ENCODE measurements at regions not wholly inside any gene's neighbourhood (a gene's known extent, or its start where the extent isn't known, plus 50 kb on each side); places are given as distances from the start of the nearest gene placed in this dataset.

GRCh38 chr10:118444069-118444468 lies 101.9 kb upstream of the FAM204A start:
- Histone ChIP-seq H3K79me2 (ENCODE audit: insufficient read depth, low read length) (no peaks in the 10 kb centered on the region), H3K36me3 (ENCODE audit: insufficient read depth, low read length) (no peaks in the 10 kb centered on the region), H3K4me2 (ENCODE audit: insufficient read depth, low read length) (no peak overlapping the region), H3K4me1 (ENCODE audit: insufficient read depth, low read length) (no peaks in the 10 kb centered on the region), H3K4me3 (ENCODE audit: low read depth in 1 of 2, low read length in 2 of 2) (no peak overlapping the region), H3K27ac (ENCODE audit: low read length) (no peak overlapping the region), H3K9me3 (ENCODE audit: insufficient read depth, low read length, severe bottlenecking) (no peaks in the 10 kb centered on the region), H2AFZ (ENCODE audit: low read depth, low read length) (no peak overlapping the region), H3K27me3 (ENCODE audit: insufficient read depth, low read length, poor library complexity) (peaks cover 30% of the 10 kb centered on the region), H3K9ac (ENCODE audit: low read depth, low read length) (no peak overlapping the region), H4K20me1 (ENCODE audit: insufficient read depth, low read length) (no peaks in the 10 kb centered on the region)
- DNase-seq (no peak), ATAC-seq (ENCODE audit: insufficient read depth, low read depth) (no peak)
- TF ChIP-seq EZH2 (IDR thresholded peaks at IDR 0.05; ENCODE audit: borderline replicate concordance, low read depth, low read length, severe bottlenecking), result no peak
- TF ChIP-seq CTCF (IDR thresholded peaks at IDR 0.05; ENCODE audit: borderline replicate concordance, extremely low read depth, low read length, poor library complexity, severe bottlenecking), result no peak

GRCh38 chr10:118442032-118442431 lies 99.9 kb upstream of the FAM204A start:
- Histone ChIP-seq H3K27me3 (ENCODE audit: insufficient read depth, low read length, poor library complexity) (peaks cover 19% of the 10 kb centered on the region), H2AFZ (ENCODE audit: low read depth, low read length) (no peak overlapping the region), H3K27ac (ENCODE audit: low read length) (no peak overlapping the region), H3K9ac (ENCODE audit: low read depth, low read length) (no peak overlapping the region), H3K79me2 (ENCODE audit: insufficient read depth, low read length) (no peaks in the 10 kb centered on the region), H3K36me3 (ENCODE audit: insufficient read depth, low read length) (no peaks in the 10 kb centered on the region), H3K9me3 (ENCODE audit: insufficient read depth, low read length, severe bottlenecking) (no peaks in the 10 kb centered on the region), H4K20me1 (ENCODE audit: insufficient read depth, low read length) (no peaks in the 10 kb centered on the region), H3K4me1 (ENCODE audit: insufficient read depth, low read length) (no peaks in the 10 kb centered on the region), H3K4me2 (ENCODE audit: insufficient read depth, low read length) (no peak overlapping the region), H3K4me3 (ENCODE audit: low read depth in 1 of 2, low read length in 2 of 2) (no peak overlapping the region)
- DNase-seq (no peak), ATAC-seq (ENCODE audit: insufficient read depth, low read depth) (no peak)
- TF ChIP-seq CTCF (IDR thresholded peaks at IDR 0.05; ENCODE audit: borderline replicate concordance, extremely low read depth, low read length, poor library complexity, severe bottlenecking), result no peak
- no peak for TF ChIP-seq EZH2 (IDR thresholded peaks at IDR 0.05; ENCODE audit: borderline replicate concordance, low read depth, low read length, severe bottlenecking)

- DNase-seq, result no peak
- H3K4me1 ChIP-seq (ENCODE audit: insufficient read depth, low read length), result no peaks in the 10 kb centered on the region
- peaks cover 15% of the 10 kb centered on the region for H3K27me3 ChIP-seq (ENCODE audit: insufficient read depth, low read length, poor library complexity)
- no peak overlapping the region for H3K4me2 ChIP-seq (ENCODE audit: insufficient read depth, low read length)
- H3K4me3 ChIP-seq (ENCODE audit: low read depth in 1 of 2, low read length in 2 of 2), result no peak overlapping the region
- H3K9ac ChIP-seq (ENCODE audit: low read depth, low read length), result no peak overlapping the region
- no peak overlapping the region for H2AFZ ChIP-seq (ENCODE audit: low read depth, low read length)
- no peaks in the 10 kb centered on the region for H4K20me1 ChIP-seq (ENCODE audit: insufficient read depth, low read length)
- H3K79me2 ChIP-seq (ENCODE audit: insufficient read depth, low read length), result no peaks in the 10 kb centered on the region
- no peak for ATAC-seq (ENCODE audit: insufficient read depth, low read depth)
- no peak overlapping the region for H3K27ac ChIP-seq (ENCODE audit: low read length)
- no peak for TF ChIP-seq EZH2 (IDR thresholded peaks at IDR 0.05; ENCODE audit: borderline replicate concordance, low read depth, low read length, severe bottlenecking)
- TF ChIP-seq CTCF (IDR thresholded peaks at IDR 0.05; ENCODE audit: borderline replicate concordance, extremely low read depth, low read length, poor library complexity, severe bottlenecking), result no peak
- no peaks in the 10 kb centered on the region for H3K9me3 ChIP-seq (ENCODE audit: insufficient read depth, low read length, severe bottlenecking)
- no peaks in the 10 kb centered on the region for H3K36me3 ChIP-seq (ENCODE audit: insufficient read depth, low read length)
These were observed 97.7 kb upstream of the FAM204A start for GRCh38 chr10:118439824-118440223.

- Histone ChIP-seq H3K79me2 (ENCODE audit: insufficient read depth, low read length) (no peaks in the 10 kb centered on the region), H3K9ac (ENCODE audit: low read depth, low read length) (no peak overlapping the region), H2AFZ (ENCODE audit: low read depth, low read length) (no peak overlapping the region), H3K4me2 (ENCODE audit: insufficient read depth, low read length) (no peak overlapping the region), H3K27ac (ENCODE audit: low read length) (no peak overlapping the region), H3K36me3 (ENCODE audit: insufficient read depth, low read length) (no peaks in the 10 kb centered on the region), H3K27me3 (ENCODE audit: insufficient read depth, low read length, poor library complexity) (peaks cover 15% of the 10 kb centered on the region), H3K4me3 (ENCODE audit: low read depth in 1 of 2, low read length in 2 of 2) (no peak overlapping the region), H3K4me1 (ENCODE audit: insufficient read depth, low read length) (no peaks in the 10 kb centered on the region), H4K20me1 (ENCODE audit: insufficient read depth, low read length) (no peaks in the 10 kb centered on the region), H3K9me3 (ENCODE audit: insufficient read depth, low read length, severe bottlenecking) (no peaks in the 10 kb centered on the region)
- ATAC-seq (ENCODE audit: insufficient read depth, low read depth), result no peak
- TF ChIP-seq EZH2 (IDR thresholded peaks at IDR 0.05; ENCODE audit: borderline replicate concordance, low read depth, low read length, severe bottlenecking) (no peak), CTCF (IDR thresholded peaks at IDR 0.05; ENCODE audit: borderline replicate concordance, extremely low read depth, low read length, poor library complexity, severe bottlenecking) (no peak)
- DNase-seq, result no peak
These were observed 94.6 kb upstream of the FAM204A start for GRCh38 chr10:118436742-118437141.

Measured in DND-41 (cell line).